ENCODE measurements at regions not wholly inside any gene's neighbourhood (a gene's known extent, or its start where the extent isn't known, plus 50 kb on each side); places are given as distances from the start of the nearest gene placed in this dataset.
A peak's percentile ranks its signal among the peaks of the same experiment; 100 is the strongest.

- no peaks in the 10 kb centered on the region for H3K27me3 ChIP-seq (replicated peaks; ENCODE audit: control insufficient read depth, insufficient read depth, low read length)
- no TSS peak for BruUV-seq (replicated peaks)
- H3K36me3 ChIP-seq (ENCODE audit: control insufficient read depth, insufficient read depth, low read length) = no peaks in the 10 kb centered on the region
- ChIA-PET CTCF (no interaction called here), POLR2A (no interaction called here)
- Mint-ChIP-seq H3K36me3 (ENCODE audit: insufficient read depth, unreplicated experiment) (peaks cover 4% of the 10 kb centered on the region), H3K4me3 (ENCODE audit: unreplicated experiment) (no peak overlapping the region), H3K27ac (ENCODE audit: unreplicated experiment) (no peak overlapping the region), H3K9me3 (ENCODE audit: unreplicated experiment) (no peaks in the 10 kb centered on the region), H3K4me1 (ENCODE audit: low read depth, unreplicated experiment) (peaks cover 50% of the 10 kb centered on the region), H3K27me3 (ENCODE audit: insufficient read depth, unreplicated experiment) (no peaks in the 10 kb centered on the region)
- H3K9me3 ChIP-seq = no peaks in the 10 kb centered on the region
- DNase-seq = no peak
- TF ChIP-seq, protein P1, sequence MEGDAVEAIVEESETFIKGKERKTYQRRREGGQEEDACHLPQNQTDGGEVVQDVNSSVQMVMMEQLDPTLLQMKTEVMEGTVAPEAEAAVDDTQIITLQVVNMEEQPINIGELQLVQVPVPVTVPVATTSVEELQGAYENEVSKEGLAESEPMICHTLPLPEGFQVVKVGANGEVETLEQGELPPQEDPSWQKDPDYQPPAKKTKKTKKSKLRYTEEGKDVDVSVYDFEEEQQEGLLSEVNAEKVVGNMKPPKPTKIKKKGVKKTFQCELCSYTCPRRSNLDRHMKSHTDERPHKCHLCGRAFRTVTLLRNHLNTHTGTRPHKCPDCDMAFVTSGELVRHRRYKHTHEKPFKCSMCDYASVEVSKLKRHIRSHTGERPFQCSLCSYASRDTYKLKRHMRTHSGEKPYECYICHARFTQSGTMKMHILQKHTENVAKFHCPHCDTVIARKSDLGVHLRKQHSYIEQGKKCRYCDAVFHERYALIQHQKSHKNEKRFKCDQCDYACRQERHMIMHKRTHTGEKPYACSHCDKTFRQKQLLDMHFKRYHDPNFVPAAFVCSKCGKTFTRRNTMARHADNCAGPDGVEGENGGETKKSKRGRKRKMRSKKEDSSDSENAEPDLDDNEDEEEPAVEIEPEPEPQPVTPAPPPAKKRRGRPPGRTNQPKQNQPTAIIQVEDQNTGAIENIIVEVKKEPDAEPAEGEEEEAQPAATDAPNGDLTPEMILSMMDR (IDR thresholded peaks at IDR 0.05; ENCODE audit: insufficient read depth in 1 of 2, low read depth in 1 of 2, low read length in 1 of 2, severe bottlenecking in 1 of 2, unreplicated experiment in 1 of 2) = no peak
- no peak overlapping the region for H3K4me3 ChIP-seq (ENCODE audit: low read depth, low read length)
- intact Hi-C loops (cut with micrococcal nuclease; ENCODE audit: unreplicated experiment) = no loop called here
- H3K4me1 ChIP-seq = peaks cover 52% of the 10 kb centered on the region
Observed at GRCh38 chr12:93133361-93133760, 204.3 kb upstream of the EEA1 start.

DNA sequence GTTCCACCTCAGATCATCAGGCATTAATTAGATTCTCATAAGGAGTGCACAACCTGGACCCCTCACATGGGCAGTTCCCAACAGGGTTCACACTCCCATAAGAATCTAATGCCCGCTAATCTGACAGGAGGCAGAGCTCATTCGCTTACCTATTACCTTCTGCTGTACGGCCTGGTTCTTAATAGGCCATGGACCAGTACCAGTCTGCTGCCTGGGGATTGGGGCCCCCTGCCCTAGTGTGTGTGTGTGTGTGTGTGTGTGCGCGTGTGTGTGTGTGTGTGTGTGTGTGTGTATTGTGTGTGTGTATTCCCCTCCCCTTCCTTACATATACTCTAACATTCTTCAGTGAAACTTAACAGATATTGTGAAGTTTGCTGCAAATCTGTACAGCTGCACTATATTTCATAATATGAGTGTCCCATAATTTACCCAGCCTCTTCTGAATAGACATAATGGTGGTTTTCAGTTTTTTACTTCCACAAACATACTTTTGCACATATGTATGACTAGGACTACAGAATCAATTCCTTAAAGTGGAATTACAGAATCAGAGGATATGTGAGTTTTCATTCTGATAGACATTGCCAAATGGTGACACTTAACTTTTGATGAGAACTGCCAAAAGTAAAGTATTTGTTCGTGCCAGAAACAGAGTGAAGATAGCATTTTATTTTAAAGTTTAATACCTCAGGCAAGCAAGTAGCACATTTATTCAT, 205.2 kb upstream of the EEA1 start:
- peaks cover 59% of the 10 kb centered on the region for H3K4me1 ChIP-seq
- BruUV-seq (replicated peaks) = no TSS peak
- intact Hi-C loops (cut with micrococcal nuclease; ENCODE audit: unreplicated experiment) = no loop called here
- ChIA-PET CTCF (no interaction called here), POLR2A (no interaction called here)
- Mint-ChIP-seq H3K27me3 (ENCODE audit: insufficient read depth, unreplicated experiment) (no peaks in the 10 kb centered on the region), H3K36me3 (ENCODE audit: insufficient read depth, unreplicated experiment) (peaks cover 4% of the 10 kb centered on the region), H3K9me3 (ENCODE audit: unreplicated experiment) (no peaks in the 10 kb centered on the region), H3K27ac (ENCODE audit: unreplicated experiment) (peak overlapping the region; percentile 84), H3K4me1 (ENCODE audit: low read depth, unreplicated experiment) (peaks cover 57% of the 10 kb centered on the region), H3K4me3 (ENCODE audit: unreplicated experiment) (no peak overlapping the region)
- no peak overlapping the region for H3K4me3 ChIP-seq (ENCODE audit: low read depth, low read length)
- H3K9me3 ChIP-seq = no peaks in the 10 kb centered on the region
- H3K36me3 ChIP-seq (ENCODE audit: control insufficient read depth, insufficient read depth, low read length) = no peaks in the 10 kb centered on the region
- DNase-seq = no peak
- TF ChIP-seq, protein P1 (IDR thresholded peaks at IDR 0.05; ENCODE audit: insufficient read depth in 1 of 2, low read depth in 1 of 2, low read length in 1 of 2, severe bottlenecking in 1 of 2, unreplicated experiment in 1 of 2) = no peak
- H3K27me3 ChIP-seq (replicated peaks; ENCODE audit: control insufficient read depth, insufficient read depth, low read length) = no peaks in the 10 kb centered on the region

GRCh38 chr12:93134893-93135285, 205.8 kb upstream of the EEA1 start:
- intact Hi-C loops (cut with micrococcal nuclease; ENCODE audit: unreplicated experiment) = no loop called here
- Mint-ChIP-seq H3K4me3 (ENCODE audit: unreplicated experiment) (no peak overlapping the region), H3K9me3 (ENCODE audit: unreplicated experiment) (no peaks in the 10 kb centered on the region), H3K4me1 (ENCODE audit: low read depth, unreplicated experiment) (peaks cover 63% of the 10 kb centered on the region), H3K36me3 (ENCODE audit: insufficient read depth, unreplicated experiment) (peaks cover 4% of the 10 kb centered on the region), H3K27me3 (ENCODE audit: insufficient read depth, unreplicated experiment) (no peaks in the 10 kb centered on the region), H3K27ac (ENCODE audit: unreplicated experiment) (peak overlapping the region; percentile 84)
- CTCF ChIA-PET = no interaction called here
- H3K9me3 ChIP-seq = no peaks in the 10 kb centered on the region
- peaks cover 65% of the 10 kb centered on the region for H3K4me1 ChIP-seq
- TF ChIP-seq, protein P1 (IDR thresholded peaks at IDR 0.05; ENCODE audit: insufficient read depth in 1 of 2, low read depth in 1 of 2, low read length in 1 of 2, severe bottlenecking in 1 of 2, unreplicated experiment in 1 of 2) = no peak
- no peak for DNase-seq
- H3K36me3 ChIP-seq (ENCODE audit: control insufficient read depth, insufficient read depth, low read length) = no peaks in the 10 kb centered on the region
- no peaks in the 10 kb centered on the region for H3K27me3 ChIP-seq (replicated peaks; ENCODE audit: control insufficient read depth, insufficient read depth, low read length)
- BruUV-seq (replicated peaks) = no TSS peak
- POLR2A ChIA-PET = no interaction called here
- no peak overlapping the region for H3K4me3 ChIP-seq (ENCODE audit: low read depth, low read length)

Measured in Caco-2 (cell line).